C1 segment of cervical spinal cord (tissue), 14 donors: ENCODE measurements at regions not wholly inside any gene's neighbourhood (a gene's known extent, or its start where the extent isn't known, plus 50 kb on each side); places are given as distances from the start of the nearest gene placed in this dataset.
"Not testable (repeated sequence)": the region's sequence is repeated elsewhere in the genome, so short reads cannot be mapped to it uniquely, and the experiment has no call there.

Experiments
- DNase-seq, 14 donors: peaks; one replicate each; lab custom pipeline; 2025; lab: John Stamatoyannopoulos, UW

GRCh38 chr6:15905488-15906419, 223.1 kb upstream of the MYLIP start:
- no peak for DNase-seq

DNA sequence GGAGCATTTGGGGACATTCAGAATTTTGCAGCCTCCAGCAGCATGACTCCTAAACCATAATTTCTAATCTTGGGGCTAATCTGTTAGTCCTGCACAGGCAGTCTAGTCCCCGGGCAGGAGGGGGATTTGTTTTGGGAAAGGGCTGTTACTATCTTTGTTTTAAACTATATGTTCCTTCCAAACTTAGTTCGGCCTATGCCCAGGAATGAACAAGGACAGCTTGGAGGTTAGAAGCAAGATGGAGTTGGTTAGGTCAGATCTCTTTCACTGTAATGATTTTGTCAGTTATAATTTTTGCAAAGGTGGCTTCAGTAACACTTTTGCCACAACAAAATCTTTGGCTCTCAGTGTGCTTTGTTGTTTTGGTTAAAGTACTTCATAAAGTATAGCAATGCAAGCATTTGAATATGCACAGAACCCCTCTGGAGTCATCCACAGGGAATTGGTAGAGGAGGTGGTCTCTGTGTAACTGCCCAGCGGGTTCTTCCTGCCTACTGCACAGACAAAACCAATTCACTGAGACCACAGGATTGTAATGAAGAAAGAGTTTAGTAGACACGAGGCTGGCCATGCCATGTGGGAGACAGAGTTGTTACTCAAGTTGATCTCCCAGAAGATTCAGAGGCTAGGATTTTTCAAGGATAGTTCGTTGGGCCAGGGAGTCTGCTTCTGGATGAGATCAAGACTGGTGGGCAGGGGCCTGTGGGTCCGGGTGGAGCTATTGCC, 224.1 kb upstream of the MYLIP start:
- DNase-seq, result no peak

GRCh38 chr6:15901141-15902115, 227.5 kb upstream of the MYLIP start:
- no peak for DNase-seq

GRCh38 chr6:15898693-15899092, 230.2 kb upstream of the MYLIP start:
- no peak for DNase-seq

DNA sequence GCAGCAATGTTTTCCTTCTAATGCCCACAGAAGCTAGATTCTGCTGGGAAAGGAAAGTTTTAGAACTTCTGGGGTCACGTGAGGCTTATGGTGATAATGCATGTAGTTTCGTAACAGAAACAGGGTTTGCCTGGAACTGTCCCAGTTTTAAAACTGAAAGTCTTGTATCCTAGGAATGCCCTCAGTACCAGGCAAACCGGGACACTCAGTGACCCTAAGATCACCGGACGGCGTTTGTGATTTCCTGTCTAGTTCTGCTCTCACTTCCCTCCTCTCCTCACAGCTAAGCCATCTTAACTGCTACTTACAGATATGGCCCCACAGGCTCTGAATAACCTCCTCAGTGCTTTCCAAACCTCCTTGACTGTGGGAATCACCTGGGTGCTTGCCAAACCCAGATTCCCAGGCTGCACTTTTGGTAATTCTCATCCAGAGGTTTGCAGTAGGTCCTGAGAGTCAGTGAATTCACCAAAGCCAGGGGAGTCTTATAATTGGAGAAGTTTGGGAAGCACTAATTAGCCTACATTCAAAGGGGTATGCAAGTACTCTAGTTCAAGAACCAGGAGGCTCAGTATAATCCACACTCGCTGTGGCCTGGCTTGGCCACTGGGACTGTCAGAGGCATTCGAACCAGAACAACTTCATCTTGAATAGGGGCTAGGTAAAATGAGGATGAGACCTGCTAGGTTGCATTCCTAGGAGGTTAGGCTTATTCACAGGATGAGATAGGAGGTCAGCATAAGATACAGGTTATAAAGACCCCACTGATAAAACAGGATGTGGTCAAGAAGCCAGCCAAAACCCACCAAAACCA, 231.6 kb upstream of the MYLIP start:
- DNase-seq, result no peak

GRCh38 chr6:15894973-15895725, 232.3 kb upstream of the DTNBP1 start:
- DNase-seq, result no peak

DNA sequence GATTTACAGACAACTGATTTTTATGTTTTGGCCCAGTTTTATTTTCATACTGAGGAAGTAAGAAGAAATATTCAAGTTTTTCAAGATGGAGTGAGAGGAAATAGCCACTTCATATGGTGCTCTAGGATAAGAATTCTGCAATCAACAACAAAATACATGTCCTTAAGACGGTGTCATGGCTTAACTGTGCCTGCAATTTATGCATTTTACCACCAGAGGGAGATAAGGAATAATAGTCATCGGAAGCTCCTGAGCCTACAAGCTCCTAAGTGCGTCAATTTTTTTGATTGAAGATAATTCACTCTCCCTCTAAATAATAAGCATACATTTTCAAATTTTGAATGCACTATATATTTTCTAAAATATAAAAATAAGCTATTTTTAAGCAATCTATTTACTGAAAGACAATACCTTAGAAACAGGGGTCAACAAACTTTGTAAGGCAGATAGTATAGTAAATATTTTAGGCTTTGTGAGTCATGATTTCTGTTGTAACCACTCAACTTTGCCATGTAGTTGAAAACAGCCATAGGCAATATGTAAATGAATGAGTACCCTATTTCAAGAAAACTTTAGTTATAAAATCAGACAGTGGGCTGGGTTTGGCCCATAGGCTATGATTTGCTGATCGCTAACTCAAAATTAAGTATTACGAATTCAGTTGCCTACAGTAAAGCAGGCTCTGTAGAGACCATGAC, 230.9 kb upstream of the DTNBP1 start:
- no peak for DNase-seq

- no peak for DNase-seq
These were observed 229.5 kb upstream of the DTNBP1 start for GRCh38 chr6:15892369-15892768.

DNA sequence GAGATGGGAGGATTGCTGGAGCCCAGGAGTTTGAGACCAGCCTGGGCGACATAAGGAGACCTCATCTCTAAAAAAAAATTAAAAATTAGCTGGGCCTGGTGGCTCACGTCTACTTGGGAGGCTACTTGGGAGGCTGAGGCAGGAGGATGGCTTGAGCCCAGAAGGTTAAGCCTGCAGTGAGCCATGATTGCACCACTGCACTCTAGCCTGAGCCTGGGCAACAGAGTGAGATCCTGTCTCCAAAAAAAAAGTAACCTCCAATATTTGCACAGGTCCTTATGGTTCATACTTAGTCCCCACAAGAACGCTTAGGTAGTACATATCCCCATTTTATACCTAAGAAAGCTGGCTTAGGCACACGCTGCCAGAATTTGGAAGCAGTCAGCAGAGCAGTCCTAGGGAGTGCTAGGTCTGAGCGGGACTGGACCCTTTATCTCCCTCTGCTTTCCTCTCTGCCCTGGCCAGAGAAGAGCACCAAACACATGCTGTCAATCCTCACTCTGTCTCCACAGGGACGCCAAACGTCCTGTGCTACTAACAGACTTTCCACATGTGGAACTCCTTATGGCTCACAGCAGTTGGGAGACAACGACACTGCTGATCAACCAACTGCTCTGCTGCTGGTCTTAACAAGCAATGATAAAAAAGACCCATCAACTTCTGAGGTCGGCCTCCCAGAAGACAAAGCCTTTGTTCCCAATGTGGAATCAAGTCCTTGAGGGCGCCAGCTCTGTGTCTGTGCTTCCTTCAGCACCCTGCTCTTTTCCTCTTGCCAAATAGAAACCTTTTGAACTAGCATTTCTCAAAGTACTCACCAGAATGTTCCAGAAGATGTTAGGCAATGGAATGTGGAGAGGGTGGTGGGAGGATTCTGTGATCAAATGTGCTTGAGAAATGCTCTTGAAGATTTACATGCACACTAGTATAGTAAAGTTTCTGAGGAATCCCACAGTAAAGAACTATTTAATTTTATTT, 226.3 kb upstream of the DTNBP1 start:
- no peak for DNase-seq

DNA sequence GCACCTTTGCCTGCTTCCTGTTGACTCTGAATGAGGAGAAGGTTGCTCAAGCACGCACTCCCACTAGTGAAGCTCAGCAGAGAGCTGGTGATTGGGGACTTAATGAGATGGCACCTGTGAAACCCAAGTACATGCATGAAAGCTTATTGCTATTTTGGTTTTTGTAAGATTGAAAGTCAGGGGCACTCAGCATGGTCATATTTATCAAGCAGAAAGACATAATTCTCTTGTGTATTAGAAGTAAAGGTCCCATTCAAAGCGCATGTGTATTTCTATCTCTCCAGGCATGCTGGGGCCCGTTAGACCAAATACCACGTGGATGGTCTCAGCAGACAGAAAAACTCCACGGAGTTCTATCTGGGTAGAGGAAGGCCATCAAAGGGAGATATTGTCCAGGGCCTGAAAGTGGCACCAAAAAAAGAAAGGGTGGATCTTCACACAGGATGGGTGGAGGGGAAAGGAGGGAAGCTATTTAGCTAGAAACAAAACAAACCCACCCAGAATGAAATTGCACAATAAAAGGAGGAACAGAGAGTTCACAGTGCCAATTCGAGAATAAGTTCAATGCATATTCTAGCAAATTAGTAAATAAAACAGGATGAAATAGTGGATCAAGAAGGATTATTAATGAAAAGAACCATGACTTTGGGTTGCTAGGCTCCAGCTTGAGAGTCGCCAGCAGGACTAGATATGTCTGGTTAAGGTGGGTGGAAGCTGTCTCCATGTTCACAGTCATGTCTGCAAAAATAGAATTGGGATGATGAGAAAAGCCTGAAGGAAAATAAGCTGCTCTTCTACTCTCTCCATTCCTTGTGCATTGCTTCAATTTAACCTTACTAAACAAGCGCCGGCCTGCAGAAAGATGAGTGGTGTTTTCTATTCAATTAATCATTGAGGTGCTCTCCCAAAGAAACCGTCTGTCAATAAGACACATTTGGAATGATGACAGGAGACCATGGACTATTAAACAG, 224.9 kb upstream of the DTNBP1 start:
- no peak for DNase-seq

DNA sequence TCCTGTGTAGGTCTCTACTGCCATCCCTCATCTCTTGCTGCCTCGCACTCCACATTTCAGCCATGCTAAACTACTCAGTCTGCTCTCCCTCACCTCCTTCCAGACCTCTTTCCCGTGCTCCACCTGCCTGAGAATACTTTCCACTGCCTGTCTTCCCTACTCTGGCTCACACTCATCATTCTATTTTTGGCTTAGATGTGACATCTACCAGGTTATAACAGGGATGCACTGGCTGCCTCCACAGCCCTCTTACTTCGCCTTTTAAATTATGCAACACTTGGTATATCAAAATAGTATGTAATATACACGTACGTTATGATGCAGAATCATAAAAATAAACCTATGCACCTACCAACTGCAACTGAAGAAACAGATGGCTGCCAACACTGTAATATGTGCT, 222.8 kb upstream of the DTNBP1 start:
- no peak for DNase-seq

GRCh38 chr6:15883593-15883992, 220.8 kb upstream of the DTNBP1 start:
- DNase-seq, result not testable (repeated sequence)

DNA sequence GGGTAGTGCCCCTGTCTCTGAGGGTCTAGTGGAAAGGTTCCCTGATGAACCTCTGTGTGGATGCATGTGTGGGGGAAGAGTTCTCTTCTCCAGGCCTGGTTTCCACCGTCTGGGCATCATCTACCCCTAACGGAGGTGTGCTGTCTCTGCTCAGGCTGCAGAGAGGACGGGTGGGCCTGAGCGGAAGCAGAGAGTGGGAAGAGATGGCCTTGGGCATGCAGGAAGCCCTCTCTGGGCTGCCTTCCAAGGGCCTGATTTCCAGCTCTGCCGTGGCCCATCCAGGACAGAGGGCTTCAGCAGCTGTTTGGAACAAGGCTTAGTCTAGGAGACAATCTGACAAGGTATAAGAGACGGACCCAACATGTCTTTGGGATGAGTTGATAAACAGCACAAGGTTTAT, 220.1 kb upstream of the DTNBP1 start:
- DNase-seq, result no peak

GRCh38 chr6:15882345-15882744, 219.5 kb upstream of the DTNBP1 start:
- no peak for DNase-seq

DNA sequence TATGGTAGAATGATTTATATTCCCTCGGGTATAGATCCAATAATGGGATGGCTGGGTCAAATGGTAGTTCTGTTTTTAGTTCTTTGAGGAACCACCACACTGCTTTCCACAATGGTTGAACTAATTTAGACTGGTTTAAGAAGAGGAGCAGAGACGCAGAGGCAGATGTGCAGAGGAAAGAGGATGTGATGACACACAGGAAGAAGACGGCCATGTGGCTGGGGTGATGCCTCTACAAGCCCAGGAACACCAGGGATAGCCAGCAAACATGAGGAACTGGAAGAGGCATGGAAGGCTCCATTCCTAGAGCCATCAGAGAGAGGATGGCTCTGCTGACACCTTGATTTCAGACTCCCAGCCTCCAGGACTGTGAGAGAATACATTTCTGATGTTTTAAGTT, 218.3 kb upstream of the DTNBP1 start:
- no peak for DNase-seq

GRCh38 chr6:15880262-15880973, 217.6 kb upstream of the DTNBP1 start:
- no peak for DNase-seq
